ENCODE measurements at regions not wholly inside any gene's neighbourhood (a gene's known extent, or its start where the extent isn't known, plus 50 kb on each side); places are given as distances from the start of the nearest gene placed in this dataset.

DNA sequence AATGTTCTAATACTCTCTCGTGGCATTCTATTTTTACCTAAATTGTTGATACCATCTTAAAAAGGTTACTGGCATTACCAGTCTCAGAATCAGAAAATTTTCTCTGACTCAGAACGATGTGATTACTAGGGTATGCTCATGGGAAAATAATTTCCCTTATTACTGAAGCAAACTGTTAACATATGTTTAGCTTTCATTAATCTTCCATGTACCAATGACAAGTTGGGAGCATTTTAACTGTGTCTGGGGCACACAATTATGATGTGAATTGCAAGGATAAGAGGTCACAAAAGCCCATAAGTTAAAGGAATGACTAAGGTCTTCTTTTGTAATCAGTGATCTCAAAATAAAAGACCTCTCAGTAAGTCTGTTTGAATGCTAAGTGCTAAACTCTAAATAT lies 1254.6 kb downstream of the PCDH18 start:
- TF ChIP-seq, protein P1, sequence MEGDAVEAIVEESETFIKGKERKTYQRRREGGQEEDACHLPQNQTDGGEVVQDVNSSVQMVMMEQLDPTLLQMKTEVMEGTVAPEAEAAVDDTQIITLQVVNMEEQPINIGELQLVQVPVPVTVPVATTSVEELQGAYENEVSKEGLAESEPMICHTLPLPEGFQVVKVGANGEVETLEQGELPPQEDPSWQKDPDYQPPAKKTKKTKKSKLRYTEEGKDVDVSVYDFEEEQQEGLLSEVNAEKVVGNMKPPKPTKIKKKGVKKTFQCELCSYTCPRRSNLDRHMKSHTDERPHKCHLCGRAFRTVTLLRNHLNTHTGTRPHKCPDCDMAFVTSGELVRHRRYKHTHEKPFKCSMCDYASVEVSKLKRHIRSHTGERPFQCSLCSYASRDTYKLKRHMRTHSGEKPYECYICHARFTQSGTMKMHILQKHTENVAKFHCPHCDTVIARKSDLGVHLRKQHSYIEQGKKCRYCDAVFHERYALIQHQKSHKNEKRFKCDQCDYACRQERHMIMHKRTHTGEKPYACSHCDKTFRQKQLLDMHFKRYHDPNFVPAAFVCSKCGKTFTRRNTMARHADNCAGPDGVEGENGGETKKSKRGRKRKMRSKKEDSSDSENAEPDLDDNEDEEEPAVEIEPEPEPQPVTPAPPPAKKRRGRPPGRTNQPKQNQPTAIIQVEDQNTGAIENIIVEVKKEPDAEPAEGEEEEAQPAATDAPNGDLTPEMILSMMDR (conservative IDR thresholded peaks at IDR 0.05; ENCODE audit: low read depth, low read length), result no peak
- TF ChIP-seq EZH2phosphoT487 (IDR thresholded peaks at IDR 0.05; ENCODE audit: borderline replicate concordance, low read length) (no peak), EZH2 (IDR thresholded peaks at IDR 0.05; ENCODE audit: low read length, unreplicated experiment) (no peak)
